Spleen (tissue), 11 donors: ENCODE measurements at regions not wholly inside any gene's neighbourhood (a gene's known extent, or its start where the extent isn't known, plus 50 kb on each side); places are given as distances from the start of the nearest gene placed in this dataset.

Source experiments
- DNase-seq: peaks from one replicate; pipeline ENCODE4 v3.0.0-alpha.2; 2020
- H3K27ac ChIP-seq, 8 donors: fragments of 200-600 bp; sonication (generic) in 7 of 8; 1 replicate in 4 of 8; 2 replicates in 4 of 8; pipeline versions ENCODE4 v1.5.0 to v1.8.0; 2016 to 2021; ENCODE audit warnings: inconsistent platforms in 4 of 8, mild to moderate bottlenecking in 4 of 8, moderate library complexity in 1 of 8
- H3K27me3 ChIP-seq, 7 donors: fragments of 200-600 bp; sonication (generic) in 6 of 7; replicated peaks in 1 of 7; 1 replicate in 4 of 7; 2 replicates in 3 of 7; pipeline versions ENCODE4 v1.5.0 to v1.8.0; 2016 to 2021; ENCODE audit warnings: inconsistent platforms in 3 of 7, mild to moderate bottlenecking in 1 of 7
- H3K36me3 ChIP-seq, 6 donors: fragments of 200-600 bp; sonication (generic) in 5 of 6; 1 replicate in 4 of 6; 2 replicates in 2 of 6; pipeline versions ENCODE4 v1.5.0 to v1.8.0; 2016 to 2021; ENCODE audit warnings: inconsistent platforms in 2 of 6
- H3K4me1 ChIP-seq, 6 donors: fragments of 200-600 bp; sonication (generic) in 5 of 6; 1 replicate in 3 of 6; 2 replicates in 3 of 6; pipeline versions ENCODE4 v1.5.0 to v1.8.0; 2016 to 2021; ENCODE audit warnings: inconsistent platforms in 3 of 6
- H3K4me3 ChIP-seq, 8 donors: fragments of 200-600 bp; sonication (generic) in 7 of 8; 1 replicate in 4 of 8; 2 replicates in 4 of 8; pipeline versions ENCODE4 v1.5.0 to v1.8.0; 2016 to 2021; ENCODE audit warnings: inconsistent platforms in 4 of 8, mild to moderate bottlenecking in 4 of 8, moderate library complexity in 2 of 8
- H3K9me3 ChIP-seq, 8 donors: fragments of 200-600 bp; sonication (generic) in 7 of 8; 1 replicate in 4 of 8; 2 replicates in 4 of 8; pipeline versions ENCODE4 v1.5.0 to v1.8.0; 2016 to 2021; ENCODE audit warnings: inconsistent platforms in 4 of 8
- CTCF ChIP-seq, 11 experiments: fragments of 200-600 bp in 7 of 11; fragments of 450-650 bp in 4 of 11; sonication (generic) in 4 of 11; IDR thresholded peaks in 8 of 11; conservative IDR thresholded peaks in 3 of 11; 1 replicate in 7 of 11; 2 replicates in 4 of 11; pipeline versions ENCODE4 v1.4.0 to v1.8.0; 2016 to 2021; ENCODE audit warnings: antibody characterized with exemption in 11 of 11, inconsistent platforms in 4 of 11, mild to moderate bottlenecking in 1 of 11
- POLR2A ChIP-seq, 3 donors: fragments of 450-650 bp; IDR thresholded peaks; one replicate each; pipeline ENCODE4 v1.5.1; 2017; ENCODE audit warnings: antibody characterized with exemption in 3 of 3, mild to moderate bottlenecking in 1 of 3
- POLR2AphosphoS5 ChIP-seq, 3 donors: sonication (generic); formaldehyde crosslinking; IDR thresholded peaks; one replicate each; pipeline ENCODE4 v1.5.1; 2017; ENCODE audit warnings: antibody characterized with exemption in 3 of 3
- WGBS, 5 donors: extraction: QIAGEN DNeasy Blood & Tissue Kit in 3 of 5; methylation state at CpG; one replicate each; pipeline versions ENCODE4 v1.1.5 to v1.1.7; 2013 to 2018; 5-methylcytosine and 5-hydroxymethylcytosine counted together
- intact Hi-C: fragments of 100-400 bp; cut with DNase I; formaldehyde crosslinking; loops from one replicate; pipeline ENCODE4 v1.15.0; 2023; ENCODE audit warnings: low total_unique reads
- donor health status: healthy with polysubstance abuse.
- donor health status: DM: no; HTN: no; CAD: no; lungs with moderate emphysema.
- donor health status: DM: no; HTN: no; CAD: no.
- donor health status: Bipolar disorder and iron deficiency.
- donor health status: healthy.
- donor health status: DM: no; HTN: no; CAD: no.
- donor health status: DM: yes; HTN: yes; CAD: no.

- TF ChIP-seq POLR2AphosphoS5 (IDR thresholded peaks at IDR 0.05), result no peak
- no peak for TF ChIP-seq POLR2A (IDR thresholded peaks at IDR 0.05)
- no peak for TF ChIP-seq CTCF (IDR thresholded peaks at IDR 0.05 in 8 of 11, conservative IDR thresholded peaks at IDR 0.05 in 3 of 11)
- Histone ChIP-seq H3K4me3 (no peak overlapping the region), H3K36me3 (no peaks in the 10 kb centered on the region), H3K4me1 (peaks cover 0 to 42% (median 13%) of the 10 kb centered on the region in 6 donors), H3K27ac (no peak overlapping the region), H3K27me3 (peaks cover 0 to 16% (median 0%) of the 10 kb centered on the region in 7 donors), H3K9me3 (no peaks in the 10 kb centered on the region)
- 86 to 94% (median 89%) methylated on average over 1 of the region's 1 CpG for WGBS, 5 donors
- intact Hi-C loops, result no loop called here
- no peak for DNase-seq
Observed at GRCh38 chr22:22154040-22154439, 90.5 kb upstream of the VPREB1 start.

GRCh38 chr22:22151308-22151707 lies 93.3 kb upstream of the VPREB1 start:
- H3K9me3 ChIP-seq, result no peaks in the 10 kb centered on the region
- 84 to 93% (median 88%) methylated on average over 2 of the region's 2 CpGs for WGBS, 5 donors

GRCh38 chr22:22150457-22150856 lies 94.1 kb upstream of the VPREB1 start:
- Histone ChIP-seq H3K9me3 (no peaks in the 10 kb centered on the region), H3K36me3 (no peaks in the 10 kb centered on the region), H3K27ac (no peak overlapping the region), H3K4me1 (peaks cover 0 to 7% (median 0%) of the 10 kb centered on the region in 6 donors), H3K27me3 (peaks cover 0 to 31% (median 0%) of the 10 kb centered on the region in 7 donors), H3K4me3 (no peak overlapping the region)
- TF ChIP-seq POLR2A (IDR thresholded peaks at IDR 0.05), result no peak
- no peak for TF ChIP-seq CTCF (IDR thresholded peaks at IDR 0.05 in 8 of 11, conservative IDR thresholded peaks at IDR 0.05 in 3 of 11)
- TF ChIP-seq POLR2AphosphoS5 (IDR thresholded peaks at IDR 0.05), result no peak
- intact Hi-C loops, result no loop called here
- 44 to 68% (median 65%) methylated on average over 1 of the region's 1 CpG for WGBS, 5 donors
- DNase-seq, result no peak

More at GRCh38 chr22:22151308-22151707, 93.3 kb upstream of the VPREB1 start:
- H3K4me3 ChIP-seq, result no peak overlapping the region
- TF ChIP-seq POLR2AphosphoS5 (IDR thresholded peaks at IDR 0.05), result no peak
- TF ChIP-seq POLR2A (IDR thresholded peaks at IDR 0.05), result no peak
- no peak for TF ChIP-seq CTCF (IDR thresholded peaks at IDR 0.05 in 8 of 11, conservative IDR thresholded peaks at IDR 0.05 in 3 of 11)
- intact Hi-C loops, result no loop called here
- peaks cover 0 to 29% (median 0%) of the 10 kb centered on the region in 7 donors for H3K27me3 ChIP-seq
- no peak for DNase-seq
- no peaks in the 10 kb centered on the region for H3K36me3 ChIP-seq
- peaks cover 0 to 16% (median 2%) of the 10 kb centered on the region in 6 donors for H3K4me1 ChIP-seq
- no peak overlapping the region for H3K27ac ChIP-seq

GRCh38 chr22:22148905-22149304 lies 95.7 kb upstream of the VPREB1 start:
- peaks cover 0 to 3% (median 0%) of the 10 kb centered on the region in 6 donors for H3K4me1 ChIP-seq
- H3K4me3 ChIP-seq, result no peak overlapping the region
- H3K36me3 ChIP-seq, result no peaks in the 10 kb centered on the region
- H3K27ac ChIP-seq, result no peak overlapping the region
- no peaks in the 10 kb centered on the region for H3K9me3 ChIP-seq
- WGBS, 5 donors, result 62 to 81% (median 72%) methylated on average over 1 of the region's 1 CpG
- peaks cover 0 to 35% (median 0%) of the 10 kb centered on the region in 7 donors for H3K27me3 ChIP-seq
- no peak for TF ChIP-seq POLR2A (IDR thresholded peaks at IDR 0.05)
- no peak for TF ChIP-seq CTCF (IDR thresholded peaks at IDR 0.05 in 8 of 11, conservative IDR thresholded peaks at IDR 0.05 in 3 of 11)
- TF ChIP-seq POLR2AphosphoS5 (IDR thresholded peaks at IDR 0.05), result no peak
- no peak for DNase-seq
- intact Hi-C loops, result no loop called here
